ENCODE measurements at regions not wholly inside any gene's neighbourhood (a gene's known extent, or its start where the extent isn't known, plus 50 kb on each side); places are given as distances from the start of the nearest gene placed in this dataset.

- TF ChIP-seq CTCF (IDR thresholded peaks at IDR 0.05) (no peak), POLR2A (IDR thresholded peaks at IDR 0.05) (no peak)
Measured at GRCh38 chr4:137668885-137669545, 136.7 kb upstream of the PCDH18 start.

All from body of pancreas (tissue), 4 donors.